Endothelial cell of hepatic sinusoid (primary cell): ENCODE measurements at regions not wholly inside any gene's neighbourhood (a gene's known extent, or its start where the extent isn't known, plus 50 kb on each side); places are given as distances from the start of the nearest gene placed in this dataset.
"Not testable (repeated sequence)": the region's sequence is repeated elsewhere in the genome, so short reads cannot be mapped to it uniquely, and the experiment has no call there.

Experiments
- in situ Hi-C: cut with HindIII; loops from 2 replicates; pipeline ENCODE4 v1.10.0; 2017; ENCODE audit warnings: low sequenced_read_pairs

DNA sequence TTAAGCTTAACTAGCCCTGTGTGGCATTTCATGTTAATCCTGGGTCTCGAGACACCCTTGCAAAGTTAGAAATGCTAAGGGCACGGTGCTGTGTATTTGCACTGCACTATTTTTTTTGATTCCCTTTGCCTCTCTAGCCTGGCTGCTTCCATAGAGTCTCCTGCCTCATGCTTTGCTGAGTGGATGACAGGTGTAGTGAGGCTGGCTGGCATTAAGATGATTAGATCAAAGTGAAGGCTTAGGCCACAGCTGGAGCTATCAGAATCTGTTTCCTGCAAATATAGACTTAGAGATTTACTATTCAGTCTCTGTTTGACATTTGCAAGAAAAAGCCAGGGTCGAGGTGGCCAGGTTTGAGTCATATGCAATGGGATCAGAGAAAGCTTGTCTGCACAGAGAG is 791.1 kb downstream of the AACS start:
- in situ Hi-C loops, result no loop called here

- in situ Hi-C loops, result no loop called here
These were observed 791.7 kb downstream of the AACS start for GRCh38 chr12:125856896-125857295.

- in situ Hi-C loops, result no loop called here
These were observed 795.5 kb downstream of the AACS start for GRCh38 chr12:125860672-125861288.

DNA sequence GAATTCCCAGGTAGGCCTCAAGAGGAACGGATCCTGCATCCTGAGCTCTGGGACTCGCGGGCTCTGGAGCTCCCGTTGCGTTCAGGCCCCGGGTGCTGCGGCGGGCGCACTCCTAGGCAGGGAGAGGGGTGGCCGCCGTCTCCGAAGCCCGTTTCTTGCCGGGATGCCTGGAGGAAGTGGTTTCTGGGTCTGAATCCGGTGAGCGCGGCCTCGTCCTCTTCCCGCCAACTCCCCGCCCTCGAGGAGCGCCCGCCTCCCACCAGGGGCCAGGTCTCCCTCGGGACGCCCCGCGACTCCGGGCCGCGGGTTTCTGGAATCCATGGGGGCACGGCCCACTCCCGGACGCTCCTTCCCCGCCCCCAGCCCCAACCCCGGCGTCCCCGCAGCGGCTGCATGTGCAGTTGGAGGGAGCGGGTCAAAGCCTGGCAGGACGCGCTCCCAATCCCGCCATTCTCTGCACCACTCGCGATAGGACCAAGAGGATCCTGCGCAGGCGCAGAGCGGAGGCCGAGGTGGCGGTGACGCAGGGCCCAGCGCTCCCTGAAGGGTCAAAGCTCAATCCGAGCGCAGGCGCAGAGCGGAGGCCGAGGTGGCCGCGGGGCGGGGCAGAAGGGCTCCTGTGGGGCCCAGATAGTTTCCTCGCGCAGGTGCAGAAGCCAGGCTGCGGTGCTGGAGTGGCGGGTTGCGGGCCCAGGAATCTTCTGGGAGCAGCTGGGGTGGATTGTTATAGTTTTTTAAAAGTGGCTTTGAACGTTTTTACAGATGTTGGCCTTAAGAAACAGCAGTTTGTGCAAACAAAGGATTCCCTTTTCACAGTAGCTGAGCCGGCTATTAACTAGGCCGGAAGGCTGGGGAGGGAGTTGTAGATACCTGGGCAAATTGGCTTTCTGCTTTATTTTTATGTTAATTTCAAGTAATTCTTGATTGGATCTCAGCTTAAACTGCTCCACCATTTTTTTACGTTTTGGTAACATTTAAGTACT is 796.4 kb downstream of the AACS start:
- in situ Hi-C loops, result no loop called here

- in situ Hi-C loops, result not testable (repeated sequence)
These were observed 800.0 kb downstream of the AACS start for GRCh38 chr12:125865236-125865635.

DNA sequence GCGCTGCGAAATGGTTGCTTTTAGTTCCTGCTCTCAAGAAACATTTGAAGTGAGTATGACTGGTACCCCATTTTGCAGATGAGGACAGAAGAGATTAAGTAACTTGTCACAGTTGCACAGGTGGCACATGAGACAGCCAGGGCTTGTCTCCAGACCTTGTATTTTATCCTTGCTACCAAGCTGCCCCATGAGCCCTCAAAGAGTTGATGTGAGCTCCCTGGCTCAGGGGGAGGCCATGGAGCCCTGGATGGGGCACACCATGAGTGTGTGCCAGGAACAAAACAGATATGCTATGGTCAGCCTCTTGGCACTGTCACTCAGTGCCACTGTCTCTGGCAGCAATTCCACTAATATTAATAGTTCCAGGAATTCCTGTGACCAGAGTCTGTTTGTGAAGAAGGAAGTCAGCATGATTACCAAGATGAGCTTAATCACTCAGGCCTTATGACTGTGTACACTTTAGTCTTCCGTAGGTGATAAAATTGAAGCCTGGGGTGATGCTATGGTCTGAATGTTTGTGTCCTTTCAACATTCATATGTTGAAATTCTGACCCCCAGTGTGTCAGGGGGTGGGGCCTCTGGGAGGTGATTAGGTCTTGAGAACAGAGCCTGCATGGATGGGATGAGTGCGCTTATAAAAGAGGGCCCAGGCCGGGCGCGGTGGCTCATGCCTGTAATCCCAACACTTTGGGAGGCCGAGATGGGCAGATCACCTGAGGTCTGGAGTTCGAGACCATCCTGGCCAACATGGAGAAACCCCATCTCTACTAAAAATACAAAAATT is 806.8 kb downstream of the AACS start:
- in situ Hi-C loops, result no loop called here

GRCh38 chr12:125873016-125873415 is 807.8 kb downstream of the AACS start:
- in situ Hi-C loops, result no loop called here

DNA sequence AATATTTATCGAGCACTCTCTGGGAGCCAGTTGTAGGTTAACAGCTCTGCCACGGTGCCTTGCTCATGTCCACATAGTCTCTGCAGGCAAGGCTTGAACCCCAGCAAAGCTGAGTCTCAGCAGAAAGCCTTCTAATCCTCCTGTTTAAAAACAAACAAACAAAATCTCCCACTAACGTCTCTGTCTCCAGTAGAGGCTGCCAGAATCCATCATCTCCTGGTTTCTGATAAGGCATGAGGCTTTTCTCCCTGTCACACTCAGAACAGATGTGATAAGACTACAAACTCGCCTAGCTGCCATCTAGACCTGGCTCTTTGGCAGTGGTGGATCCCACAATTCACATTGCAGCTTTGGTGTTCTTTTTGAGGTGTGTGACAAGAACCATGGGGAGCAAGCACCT is 813.2 kb downstream of the AACS start:
- in situ Hi-C loops, result no loop called here

DNA sequence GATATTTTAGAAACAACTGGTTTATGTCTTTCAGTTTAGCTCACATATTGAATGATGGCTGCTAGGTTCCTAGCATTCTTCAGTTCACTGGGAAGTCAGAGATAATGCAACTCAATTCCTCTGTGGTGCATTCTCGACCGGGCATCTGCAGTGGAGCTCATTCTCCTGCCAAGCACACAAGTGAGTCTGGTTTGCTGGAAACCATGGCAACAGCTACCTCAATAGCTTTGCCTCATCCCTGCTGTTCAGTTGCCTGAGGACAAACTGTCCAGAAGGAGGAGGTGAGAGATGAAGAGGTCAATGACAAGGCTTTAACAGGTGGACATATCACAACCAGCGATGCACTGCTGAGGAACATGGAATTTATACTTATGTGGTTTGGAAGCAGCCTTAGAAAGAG is 816.9 kb downstream of the AACS start:
- in situ Hi-C loops, result no loop called here

- in situ Hi-C loops, result no loop called here
These were observed 823.7 kb downstream of the AACS start for GRCh38 chr12:125888921-125889320.

- in situ Hi-C loops, result no loop called here
These were observed 824.5 kb downstream of the AACS start for GRCh38 chr12:125889742-125890141.

DNA sequence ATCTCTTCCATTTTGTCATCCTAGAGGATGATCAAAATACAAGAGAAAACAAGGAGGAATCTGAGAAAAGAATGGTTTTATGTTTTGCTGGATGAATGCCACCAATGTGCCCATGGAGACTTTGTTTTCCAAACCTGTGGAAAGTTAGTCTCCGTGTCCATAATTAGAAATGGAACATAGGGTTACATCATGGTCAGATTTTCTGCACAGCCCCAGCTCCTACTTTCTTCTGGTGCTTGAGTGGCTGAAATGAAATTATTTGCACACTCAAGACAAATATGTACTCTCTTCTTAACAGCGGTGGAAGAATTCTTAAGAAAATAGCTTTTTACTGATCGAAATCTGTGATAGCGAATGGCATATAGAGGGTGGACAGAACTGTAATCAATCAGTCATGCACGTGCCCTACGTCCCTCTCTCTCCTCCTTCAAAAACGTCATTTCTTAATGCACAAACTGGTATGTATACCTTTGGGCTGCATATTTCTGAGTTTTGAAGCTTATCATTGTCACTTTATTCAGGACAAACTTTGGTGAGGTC is 825.2 kb downstream of the AACS start:
- in situ Hi-C loops, result no loop called here

DNA sequence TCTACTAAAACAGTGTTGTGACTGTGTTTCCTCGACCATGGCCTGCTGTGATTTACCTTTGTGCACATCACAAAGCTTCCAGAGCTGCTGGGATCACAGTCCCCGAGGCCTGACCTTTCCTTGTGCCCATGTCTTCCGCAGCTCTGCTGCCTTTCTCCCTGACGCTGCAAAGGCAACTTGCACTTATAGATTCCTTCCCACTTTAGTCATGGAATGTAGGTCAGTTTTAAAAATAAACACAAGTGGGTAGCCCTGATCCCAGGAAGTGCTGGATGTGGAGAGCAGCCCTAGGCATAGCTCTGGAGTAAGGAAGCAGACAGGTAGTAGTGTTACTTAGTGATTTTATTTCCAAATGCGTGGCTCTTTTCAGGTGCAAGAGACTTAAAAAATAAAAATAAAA is 825.7 kb downstream of the AACS start:
- in situ Hi-C loops, result no loop called here

DNA sequence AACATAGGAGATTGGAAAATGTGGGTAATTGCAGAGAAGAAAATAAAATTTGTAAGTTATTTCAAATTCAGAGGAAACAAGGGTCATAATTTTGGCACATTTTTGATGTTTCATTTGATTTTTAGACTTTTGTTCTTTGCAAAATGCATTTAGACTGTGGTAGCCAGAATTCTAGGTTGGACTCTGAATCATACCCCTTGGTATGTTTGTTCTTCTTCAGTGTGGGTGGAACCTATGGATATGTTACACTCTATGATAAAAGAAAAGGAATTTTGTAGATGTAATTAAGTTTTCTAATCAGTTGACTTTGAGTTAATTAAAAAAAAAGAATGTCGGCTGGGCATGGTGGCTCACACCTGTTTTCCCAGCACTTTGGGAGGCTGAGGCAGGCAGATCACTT is 827.0 kb downstream of the AACS start:
- in situ Hi-C loops, result no loop called here

GRCh38 chr12:125902991-125903390 is 837.8 kb downstream of the AACS start:
- in situ Hi-C loops, result no loop called here

- in situ Hi-C loops, result no loop called here
These were observed 842.1 kb downstream of the AACS start for GRCh38 chr12:125907351-125907750.

DNA sequence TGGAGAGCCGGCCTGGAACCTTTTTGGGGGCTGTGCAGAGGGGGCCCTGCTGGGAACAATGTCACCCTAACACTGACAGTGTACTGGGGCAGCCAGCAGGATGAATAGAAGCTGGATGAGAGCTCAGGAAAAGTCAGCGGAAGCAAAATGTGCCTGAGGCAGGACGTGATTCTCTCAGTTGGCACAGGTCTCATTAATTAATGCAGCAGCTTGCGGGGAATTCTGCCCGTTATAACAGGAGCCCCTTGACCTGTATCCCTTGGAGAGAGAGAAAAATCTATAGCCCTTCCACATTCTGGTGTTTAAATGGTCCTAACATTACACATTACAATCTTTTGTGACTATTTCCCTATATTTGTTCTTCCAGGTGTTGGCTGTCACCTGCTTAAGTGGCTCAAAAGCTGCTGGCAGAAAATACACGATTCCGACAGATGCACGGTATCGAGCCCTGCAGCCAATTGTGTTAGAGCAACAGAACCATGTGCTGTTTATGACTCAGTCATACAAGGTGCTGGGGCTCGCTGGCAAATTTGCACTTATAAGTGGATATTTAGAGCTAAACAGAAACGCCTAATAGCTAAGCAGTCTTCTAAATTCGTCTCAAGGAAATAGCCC is 854.7 kb downstream of the AACS start:
- in situ Hi-C loops, result loop anchor here (5.0 kb wide), 1 partner anchor 42 kb away; no protein-coding TSS in a partner anchor

GRCh38 chr12:125922330-125922729 is 857.1 kb downstream of the AACS start:
- in situ Hi-C loops, result no loop called here

DNA sequence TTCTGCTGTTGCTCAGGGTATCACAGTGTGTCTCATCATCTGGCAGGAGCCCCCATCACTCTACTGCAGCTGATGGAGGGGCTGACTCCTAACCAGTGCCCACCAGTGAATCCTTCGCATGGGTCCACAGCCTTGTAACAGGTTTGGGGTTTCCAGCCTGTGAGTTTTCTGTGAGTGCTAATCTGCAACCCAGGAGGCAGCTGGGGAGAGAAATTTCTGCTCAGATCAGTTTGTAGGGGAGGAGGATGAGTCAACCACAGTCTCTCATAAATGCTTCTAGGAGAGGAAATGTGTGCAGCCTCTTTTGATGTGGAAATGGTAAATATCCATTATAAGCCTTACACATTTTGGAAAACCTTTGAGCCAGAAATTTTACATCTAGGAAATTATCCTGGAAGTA is 871.3 kb downstream of the AACS start:
- in situ Hi-C loops, result no loop called here

DNA sequence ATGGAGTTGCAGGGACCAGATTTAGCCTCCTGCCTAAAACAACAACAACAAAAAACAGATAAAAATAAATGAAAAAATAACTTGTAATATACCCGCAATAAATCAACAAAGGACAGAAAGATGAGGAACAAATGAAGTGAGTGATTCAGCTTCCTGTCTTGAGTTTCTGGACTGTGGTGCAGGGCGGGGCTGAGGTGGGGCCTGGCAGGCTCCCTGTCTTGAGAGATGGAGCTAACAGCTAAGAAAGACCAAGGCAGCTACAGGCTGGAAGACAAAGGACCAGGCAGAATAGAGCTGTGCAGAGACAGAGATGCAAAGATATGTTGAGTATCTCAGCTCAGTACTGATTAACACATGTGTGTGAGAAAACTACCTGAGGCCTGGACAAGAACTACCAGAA is 879.2 kb downstream of the AACS start:
- in situ Hi-C loops, result no loop called here

DNA sequence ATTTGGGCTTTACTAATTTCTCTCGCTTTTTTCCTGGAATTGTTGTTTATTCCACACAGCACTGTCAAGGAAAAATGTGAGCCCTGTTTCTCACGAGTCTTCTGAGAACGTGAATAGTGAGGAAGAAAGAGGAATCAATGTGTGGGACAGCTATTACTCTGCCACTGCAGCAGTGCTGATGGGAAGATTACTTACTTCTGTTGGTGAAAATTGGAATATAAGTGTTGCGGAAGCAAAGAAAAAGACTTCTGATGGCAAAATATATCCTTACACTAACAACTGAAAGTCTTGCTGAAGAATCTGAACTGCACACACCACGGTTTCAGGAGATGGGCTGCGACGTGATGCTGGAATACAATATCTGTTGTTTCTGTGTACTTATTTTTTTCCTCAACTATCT is 884.2 kb downstream of the AACS start:
- in situ Hi-C loops, result no loop called here
